Fibroblast of lung (primary cell): ENCODE measurements at regions not wholly inside any gene's neighbourhood (a gene's known extent, or its start where the extent isn't known, plus 50 kb on each side); places are given as distances from the start of the nearest gene placed in this dataset.

Experiments
- EZH2 ChIP-seq: IDR thresholded peaks from 2 replicates; pipeline ENCODE4 v1.5.1; 2012; ENCODE audit warnings: low read length, control low read depth, mild to moderate bottlenecking; ENCODE audit errors: missing control alignments
- TF ChIP-seq, protein P1 (sequence below), 2 donors: IDR thresholded peaks in 1 of 2; conservative IDR thresholded peaks in 1 of 2; 1 replicate in 1 of 2; 2 replicates in 1 of 2; pipeline ENCODE4 v1.5.1; 2011 to 2012; ENCODE audit warnings: low read length in 2 of 2, control low read depth in 1 of 2, inconsistent platforms in 1 of 2, low read depth in 1 of 2, mild to moderate bottlenecking in 1 of 2

DNA sequence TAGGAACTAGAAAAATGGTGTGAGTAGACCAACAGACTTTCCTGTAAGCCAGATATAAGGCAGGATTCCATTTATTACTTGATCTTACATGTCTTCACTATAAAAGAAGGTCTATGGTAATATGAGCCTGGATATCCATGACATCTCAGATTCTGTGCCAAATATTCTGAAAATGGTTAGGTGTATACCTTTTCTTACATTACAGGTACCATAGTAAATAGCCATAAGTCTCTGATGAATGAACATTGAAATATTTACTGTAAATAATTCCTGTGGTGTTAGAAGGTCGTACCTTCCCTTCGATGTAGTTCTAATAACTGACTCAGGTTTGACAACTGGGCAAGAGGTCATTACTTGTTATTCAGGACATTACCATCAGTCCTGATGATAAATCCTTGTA lies 657.9 kb downstream of the BRINP3 start:
- TF ChIP-seq, protein P1, sequence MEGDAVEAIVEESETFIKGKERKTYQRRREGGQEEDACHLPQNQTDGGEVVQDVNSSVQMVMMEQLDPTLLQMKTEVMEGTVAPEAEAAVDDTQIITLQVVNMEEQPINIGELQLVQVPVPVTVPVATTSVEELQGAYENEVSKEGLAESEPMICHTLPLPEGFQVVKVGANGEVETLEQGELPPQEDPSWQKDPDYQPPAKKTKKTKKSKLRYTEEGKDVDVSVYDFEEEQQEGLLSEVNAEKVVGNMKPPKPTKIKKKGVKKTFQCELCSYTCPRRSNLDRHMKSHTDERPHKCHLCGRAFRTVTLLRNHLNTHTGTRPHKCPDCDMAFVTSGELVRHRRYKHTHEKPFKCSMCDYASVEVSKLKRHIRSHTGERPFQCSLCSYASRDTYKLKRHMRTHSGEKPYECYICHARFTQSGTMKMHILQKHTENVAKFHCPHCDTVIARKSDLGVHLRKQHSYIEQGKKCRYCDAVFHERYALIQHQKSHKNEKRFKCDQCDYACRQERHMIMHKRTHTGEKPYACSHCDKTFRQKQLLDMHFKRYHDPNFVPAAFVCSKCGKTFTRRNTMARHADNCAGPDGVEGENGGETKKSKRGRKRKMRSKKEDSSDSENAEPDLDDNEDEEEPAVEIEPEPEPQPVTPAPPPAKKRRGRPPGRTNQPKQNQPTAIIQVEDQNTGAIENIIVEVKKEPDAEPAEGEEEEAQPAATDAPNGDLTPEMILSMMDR (conservative IDR thresholded peaks at IDR 0.05 in 1 of 2, IDR thresholded peaks at IDR 0.05 in 1 of 2; ENCODE audit: low read depth in 1 of 2, low read length in 2 of 2) = no peak
- TF ChIP-seq EZH2 = no peak
